LHCN-M2 (cell line): ENCODE measurements at regions not wholly inside any gene's neighbourhood (a gene's known extent, or its start where the extent isn't known, plus 50 kb on each side); places are given as distances from the start of the nearest gene placed in this dataset.
A peak's percentile ranks its signal among the peaks of the same experiment; 100 is the strongest.

Experiments
- DNase-seq: peaks from one replicate; pipeline ENCODE4 v3.0.0-alpha.2; 2012; ENCODE audit warnings: low read depth

DNA sequence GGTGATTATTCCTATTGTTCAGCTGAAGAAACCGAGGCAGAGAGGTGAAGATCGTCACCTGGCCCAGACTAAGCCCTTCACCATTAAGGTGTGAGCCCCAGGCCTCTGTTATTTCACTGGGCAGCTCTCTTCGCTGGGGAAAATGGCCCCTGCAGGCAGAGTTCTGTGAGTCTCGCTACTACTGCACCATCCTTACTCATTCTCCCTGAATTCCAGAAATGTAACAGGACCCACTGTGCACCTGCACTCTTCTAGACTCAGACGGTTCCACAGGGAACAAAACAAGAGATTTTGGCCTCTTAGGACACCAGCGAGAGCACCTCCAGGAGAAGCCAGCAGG lies 147.7 kb upstream of the GLI2 start:
- no peak for DNase-seq

DNA sequence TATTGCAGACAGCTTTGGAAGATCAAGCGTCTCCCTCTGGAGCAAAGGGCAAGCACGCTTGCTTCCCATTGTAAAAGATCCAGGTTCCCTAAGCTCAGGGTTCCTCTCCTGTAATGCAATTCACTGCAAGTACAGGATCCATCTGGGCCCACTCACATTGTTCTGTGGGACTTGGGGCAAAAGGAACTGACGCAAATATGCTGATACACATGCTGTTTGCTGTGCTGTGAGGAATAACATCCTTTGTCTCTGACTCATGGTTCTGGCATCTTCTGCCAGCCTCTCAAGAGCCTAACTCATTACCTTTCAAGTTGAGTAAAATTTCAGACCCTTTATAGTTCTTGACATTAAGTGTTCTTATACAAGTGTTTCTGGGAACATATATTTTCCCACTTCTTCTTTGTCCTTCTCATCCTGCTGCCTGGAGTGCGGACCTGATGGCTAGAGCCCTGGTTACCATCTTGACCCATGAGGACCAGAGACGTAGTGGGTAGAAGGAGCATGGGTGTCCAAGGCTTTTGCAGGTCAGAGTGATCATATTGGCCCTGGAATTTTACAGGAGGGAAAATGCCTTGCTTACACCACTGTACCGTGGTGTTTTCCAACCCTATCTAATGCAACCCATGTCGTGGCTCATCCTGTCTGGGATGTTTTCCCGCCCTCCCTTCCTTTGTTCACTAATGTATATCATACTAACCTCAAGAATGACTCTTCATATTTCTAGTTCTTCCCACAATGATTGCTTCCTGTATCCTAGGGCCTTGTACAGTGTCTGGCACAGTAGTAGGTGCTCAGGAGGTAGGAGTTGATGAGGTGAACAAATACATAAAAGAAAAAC lies 145.7 kb upstream of the GLI2 start:
- peak; percentile 90 for DNase-seq

DNA sequence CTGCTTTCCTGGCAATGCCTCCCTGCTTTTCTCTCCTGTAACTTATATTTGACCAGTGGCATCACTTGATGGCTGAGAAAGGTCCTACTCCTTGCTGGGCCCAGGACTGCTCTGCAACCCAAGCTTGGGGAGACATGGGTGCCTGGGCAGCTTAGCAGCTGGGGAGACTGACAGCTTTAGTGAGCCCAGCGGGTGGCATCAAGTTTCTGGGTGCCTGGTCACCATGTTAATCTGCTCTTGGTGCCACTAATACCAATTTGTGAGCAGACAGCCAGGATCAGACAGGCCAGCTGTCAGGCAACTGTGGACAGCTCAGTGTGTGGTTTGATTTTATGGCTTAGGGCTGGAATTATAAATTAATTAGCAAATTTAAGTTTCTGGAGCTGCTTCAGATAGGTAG lies 144.8 kb upstream of the GLI2 start:
- no peak for DNase-seq

DNA sequence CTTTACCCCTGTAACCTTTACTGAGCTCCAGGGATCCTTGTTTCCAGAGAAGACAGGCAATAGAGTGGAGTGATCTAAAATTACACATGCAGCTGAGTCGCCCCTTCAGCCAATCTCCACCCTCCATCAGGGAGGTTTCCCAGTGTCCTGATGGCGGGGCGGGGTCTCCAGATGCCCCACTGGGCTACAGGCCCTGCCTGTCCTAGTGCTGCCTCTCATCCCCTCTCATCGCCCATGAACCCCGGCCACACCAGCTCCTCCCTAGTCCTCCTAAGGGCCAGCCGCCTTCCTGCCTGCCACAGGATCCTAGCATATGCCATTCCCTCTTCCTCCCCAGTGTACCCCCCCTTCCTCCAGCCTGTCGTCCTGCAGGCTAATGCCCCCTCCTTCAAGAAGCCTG lies 144.1 kb upstream of the GLI2 start:
- DNase-seq: no peak

DNA sequence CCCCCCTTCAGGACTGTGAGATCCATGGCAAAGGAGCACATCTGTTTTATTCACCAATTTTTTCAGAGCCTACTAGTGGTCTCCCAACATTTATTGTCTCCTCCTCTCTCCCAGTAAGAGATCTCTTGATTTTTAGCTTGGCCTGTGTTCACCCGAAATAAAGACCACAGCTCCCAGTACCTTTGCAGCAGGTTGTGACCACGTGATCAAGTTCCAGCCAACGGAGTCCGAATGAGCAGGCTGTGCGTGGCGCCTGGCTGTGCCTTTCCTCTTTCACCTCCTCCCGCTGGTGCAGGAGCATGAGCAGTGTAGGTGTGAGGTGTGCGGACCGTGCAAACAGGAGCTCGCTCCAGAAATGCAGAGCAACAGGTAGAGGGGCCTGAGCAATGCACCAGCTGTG lies 143.6 kb upstream of the GLI2 start:
- DNase-seq: no peak

DNA sequence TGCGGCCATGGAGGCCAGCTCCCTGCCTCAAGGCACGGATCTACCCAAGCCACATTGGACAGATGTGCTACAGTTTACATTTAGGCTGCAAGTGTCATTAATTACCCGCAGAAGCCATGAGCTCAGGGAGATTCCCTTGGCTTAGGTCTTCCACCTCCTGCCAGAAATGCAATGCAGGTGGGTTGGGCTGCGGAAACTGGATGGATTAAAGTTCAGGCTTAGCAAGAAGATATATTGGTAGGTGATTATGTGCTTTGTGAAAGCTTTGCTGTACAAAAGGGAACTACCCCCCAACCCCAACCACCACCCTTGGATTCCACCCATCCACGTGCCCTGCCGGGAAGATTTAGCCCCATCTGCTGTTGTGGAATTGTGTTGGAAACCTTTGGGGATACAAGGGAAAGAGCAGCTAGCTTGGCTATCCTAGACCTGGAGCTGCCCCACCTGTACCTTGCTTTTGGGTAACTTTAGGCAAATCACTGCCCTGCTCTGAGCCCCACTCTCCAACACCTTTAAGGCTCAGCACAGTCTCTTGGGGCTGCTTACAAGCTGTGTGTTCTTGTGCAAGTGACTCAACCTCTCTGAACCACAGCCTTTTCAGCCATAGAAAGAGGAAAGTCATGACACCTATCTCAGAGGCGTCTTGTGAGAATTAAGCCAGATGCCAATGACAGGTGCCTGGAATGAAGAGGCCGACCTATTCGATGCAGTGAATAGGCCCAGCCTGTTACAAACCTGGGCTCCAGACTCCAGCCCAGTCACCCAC lies 141.6 kb upstream of the GLI2 start:
- DNase-seq: no peak

DNA sequence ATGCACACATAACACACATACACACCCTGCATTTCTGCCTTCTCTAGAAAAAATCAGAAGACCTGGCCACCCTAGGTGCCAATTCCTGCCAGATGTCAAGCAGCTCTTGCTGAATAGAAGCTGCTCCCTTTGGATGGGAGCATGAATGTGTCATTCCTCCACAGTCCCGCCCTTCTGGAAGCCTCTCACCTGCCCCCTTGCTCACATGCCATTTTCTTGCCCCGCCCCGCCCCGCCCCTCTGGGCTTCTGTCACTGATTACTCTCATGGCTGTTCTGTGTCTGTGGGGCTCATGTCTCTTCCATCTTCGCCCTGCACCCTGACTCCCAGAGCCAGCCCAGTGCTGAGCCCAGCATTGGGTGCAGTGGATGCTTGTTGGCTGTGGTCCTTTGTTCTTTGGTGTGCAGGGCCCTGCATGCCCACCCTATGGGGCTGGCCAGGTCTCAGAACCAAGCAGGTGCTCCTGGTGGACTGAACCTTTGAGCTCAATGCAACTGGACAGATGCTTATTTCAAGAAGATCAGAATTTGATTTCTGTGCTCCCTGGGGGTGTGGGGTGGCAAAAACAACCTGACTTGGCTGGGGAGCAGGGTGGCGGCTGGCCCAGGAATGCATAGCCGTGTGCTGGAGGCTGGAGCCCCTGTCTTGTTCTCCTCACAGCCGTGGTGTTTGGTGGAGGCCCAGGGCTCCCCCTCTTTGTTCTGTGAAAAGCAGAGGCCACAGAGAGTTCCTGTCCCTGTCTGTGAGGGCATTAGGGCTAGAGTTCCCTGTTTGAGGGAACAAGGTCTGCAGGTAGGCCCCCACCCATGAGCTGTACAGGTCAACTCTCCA lies 140.6 kb upstream of the GLI2 start:
- DNase-seq: no peak

DNA sequence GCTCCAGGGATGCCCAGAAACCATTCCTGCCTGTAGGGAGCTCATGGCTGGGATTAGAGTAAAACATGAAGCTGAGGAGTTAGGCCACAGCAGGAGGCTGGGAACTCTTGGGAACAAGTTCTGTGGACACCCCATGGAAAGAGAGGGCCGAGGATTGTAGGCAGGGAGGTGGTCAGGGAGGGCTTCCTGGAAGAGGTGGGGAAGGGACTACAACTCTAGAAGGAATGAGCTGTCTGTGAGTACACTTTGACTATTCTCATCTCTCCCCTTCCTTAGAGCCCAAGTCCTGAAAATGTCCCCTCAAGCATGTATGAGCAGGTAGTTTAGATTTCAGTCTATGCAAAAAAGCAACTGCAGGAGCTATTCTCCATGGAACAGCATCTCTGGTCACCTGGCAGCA lies 139.9 kb upstream of the GLI2 start:
- no peak for DNase-seq

DNA sequence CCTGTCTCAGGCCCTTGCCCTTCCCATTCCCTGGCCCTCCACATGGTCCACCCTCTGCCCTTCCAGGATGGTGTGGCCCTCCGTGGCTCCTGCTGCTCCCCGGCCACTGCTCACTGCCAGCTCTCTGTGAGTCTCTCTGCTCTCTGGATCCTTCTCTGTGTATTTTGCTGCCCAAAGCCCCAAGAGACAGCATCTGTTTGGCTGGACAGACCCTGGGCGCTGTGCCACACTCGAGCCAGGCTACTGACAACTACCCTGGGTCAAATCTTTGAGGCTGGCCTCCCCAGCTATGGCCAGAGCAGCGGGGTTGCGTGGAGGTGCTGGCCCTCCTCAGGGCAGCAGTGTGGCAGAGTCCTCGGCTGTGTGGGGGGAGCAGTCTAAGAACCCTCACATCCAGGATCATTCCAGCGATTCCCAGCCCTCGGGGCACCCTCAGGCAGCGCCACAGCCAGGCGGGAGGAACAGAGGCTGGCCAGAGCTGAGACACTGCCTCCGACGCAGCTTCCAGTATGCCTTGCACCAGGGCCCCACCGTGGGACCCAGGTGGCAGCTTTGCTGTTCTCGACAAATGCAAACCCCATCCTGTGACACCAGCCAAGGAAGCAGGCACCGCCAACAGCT lies 139.4 kb upstream of the GLI2 start:
- peak; percentile 43 for DNase-seq

DNA sequence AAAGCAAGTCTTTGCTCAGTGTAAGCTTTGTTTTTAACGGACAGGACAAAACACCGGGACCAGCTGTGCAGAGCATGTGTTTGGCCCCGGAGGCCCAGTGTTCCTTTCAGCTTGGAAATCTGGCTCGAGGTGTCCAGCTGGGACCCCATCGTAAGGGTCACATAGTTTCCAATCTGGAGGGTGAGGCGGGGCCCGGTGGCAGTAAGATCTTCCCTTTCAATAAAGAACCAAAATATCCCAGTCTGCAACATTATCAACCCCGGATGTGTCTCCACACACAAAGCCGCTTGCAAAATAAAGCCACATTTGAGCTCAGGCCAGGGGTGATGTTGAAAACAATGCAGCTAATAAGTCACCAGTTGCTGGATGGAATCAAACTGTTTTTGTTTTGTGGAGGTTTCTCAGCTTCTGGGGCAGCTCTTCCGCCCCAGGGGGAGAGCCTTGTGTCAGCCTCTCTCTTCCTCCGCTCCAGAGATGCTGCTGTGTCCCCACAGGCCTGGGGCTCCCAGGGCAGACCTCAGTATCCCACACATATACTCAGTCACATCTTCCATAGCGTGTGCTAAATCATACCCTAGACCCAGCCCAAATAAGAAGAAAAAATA lies 138.6 kb upstream of the GLI2 start:
- peak; percentile 83 for DNase-seq

DNA sequence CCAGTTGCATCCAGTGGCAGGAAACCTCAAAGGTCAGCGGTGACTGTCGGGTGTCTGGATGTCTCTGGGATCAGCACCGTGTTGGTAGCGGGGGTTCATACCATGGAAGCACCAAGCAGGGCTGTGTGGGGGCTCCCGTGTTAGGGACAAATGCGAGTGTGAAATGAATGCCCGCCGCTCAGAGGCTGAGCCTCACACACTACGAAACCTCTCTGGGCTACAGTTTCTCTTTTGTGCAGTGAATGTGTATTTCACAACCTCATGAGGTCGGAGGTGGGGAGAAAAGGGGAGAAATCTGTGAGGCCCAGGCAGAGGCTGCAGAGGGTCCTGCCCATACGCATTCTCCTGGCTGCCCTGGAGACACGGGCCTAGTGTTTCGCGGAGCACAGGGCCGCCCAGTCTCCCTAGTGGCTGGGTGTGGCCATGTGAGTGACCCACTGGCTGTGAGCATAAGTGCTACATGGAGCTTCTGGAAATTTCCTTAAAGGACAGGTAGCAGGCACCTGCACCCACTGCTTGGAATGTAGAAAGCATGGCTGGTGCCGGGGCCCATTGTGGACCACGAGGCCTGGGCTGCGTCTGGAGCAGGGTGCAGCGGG lies 138.0 kb upstream of the GLI2 start:
- no peak for DNase-seq

DNA sequence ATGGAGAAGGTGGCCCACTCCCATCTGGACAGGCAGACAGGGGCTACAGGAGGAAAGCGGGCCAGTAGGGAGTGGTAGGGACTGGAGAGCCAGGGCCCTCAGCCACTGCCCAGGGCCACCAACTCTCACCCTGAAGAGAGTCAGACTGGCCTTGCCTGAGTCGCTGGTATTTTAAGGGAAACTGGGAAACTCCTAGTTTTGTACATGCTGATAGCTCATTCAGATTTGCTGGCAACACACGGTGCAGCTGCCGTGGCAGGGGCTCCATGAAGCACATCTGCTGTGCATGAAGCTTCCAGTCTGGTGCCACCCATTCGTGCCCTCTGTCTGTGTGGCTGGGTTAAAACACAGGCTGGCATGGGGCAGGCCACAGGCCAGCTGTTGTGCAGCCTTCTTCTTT lies 137.3 kb upstream of the GLI2 start:
- DNase-seq: peak; percentile 44

DNA sequence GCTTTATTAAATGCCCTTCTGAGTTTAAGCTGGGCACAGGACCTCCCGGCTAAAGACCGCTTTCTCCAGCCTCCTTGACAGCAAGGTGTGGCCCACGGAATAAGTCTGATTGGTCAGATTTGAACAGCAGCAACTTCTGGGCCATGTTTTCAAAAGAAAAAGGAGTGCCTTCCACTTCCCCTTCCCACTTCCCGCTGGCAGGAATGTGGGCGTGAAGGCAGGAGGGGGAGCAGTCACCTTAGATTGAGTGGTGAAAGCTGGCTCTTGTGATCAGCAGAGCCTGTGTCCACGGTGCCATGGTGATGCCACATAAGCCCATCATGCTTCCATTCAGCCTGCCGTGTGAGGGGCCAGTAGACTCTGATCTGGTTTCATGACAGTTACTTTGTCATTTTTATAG lies 136.6 kb upstream of the GLI2 start:
- DNase-seq: no peak

DNA sequence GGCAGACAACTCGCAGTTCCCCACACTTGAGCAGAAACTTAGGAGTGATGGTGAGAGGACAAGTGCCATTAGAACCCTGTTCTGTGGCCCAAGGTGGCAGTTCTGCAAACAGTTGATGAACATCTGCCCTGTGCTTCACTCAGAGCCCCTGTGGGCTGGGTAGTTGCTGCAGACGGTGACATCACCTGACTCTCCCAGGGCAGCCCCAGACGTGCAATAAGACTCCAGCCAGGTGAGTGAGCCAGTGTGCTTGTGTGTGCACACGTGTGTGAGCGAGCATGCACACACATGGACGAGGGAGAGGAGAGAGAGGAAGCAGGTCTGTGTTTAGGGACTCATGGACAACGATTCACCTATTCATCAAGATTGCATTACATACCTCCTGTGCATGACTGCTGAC lies 136.0 kb upstream of the GLI2 start:
- DNase-seq: no peak

DNA sequence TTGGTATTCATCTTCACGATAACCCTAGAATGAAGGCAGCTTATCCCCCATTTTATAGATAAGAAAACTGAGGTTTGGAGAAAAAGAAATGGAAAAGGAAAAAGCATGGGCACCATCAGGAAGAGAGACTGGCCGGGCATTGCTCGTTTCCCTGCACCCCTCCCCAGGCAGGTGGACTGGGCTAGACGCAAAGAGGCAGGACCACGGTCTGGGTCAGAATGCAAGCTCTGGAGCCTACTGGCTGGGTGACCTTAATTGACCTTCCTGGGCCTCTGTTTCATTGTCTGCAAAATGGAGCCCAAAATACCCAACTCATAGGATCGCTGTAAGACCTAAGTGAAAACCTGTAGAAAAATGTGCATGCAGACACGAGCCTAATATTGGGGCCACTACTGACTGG lies 135.3 kb upstream of the GLI2 start:
- DNase-seq: no peak

DNA sequence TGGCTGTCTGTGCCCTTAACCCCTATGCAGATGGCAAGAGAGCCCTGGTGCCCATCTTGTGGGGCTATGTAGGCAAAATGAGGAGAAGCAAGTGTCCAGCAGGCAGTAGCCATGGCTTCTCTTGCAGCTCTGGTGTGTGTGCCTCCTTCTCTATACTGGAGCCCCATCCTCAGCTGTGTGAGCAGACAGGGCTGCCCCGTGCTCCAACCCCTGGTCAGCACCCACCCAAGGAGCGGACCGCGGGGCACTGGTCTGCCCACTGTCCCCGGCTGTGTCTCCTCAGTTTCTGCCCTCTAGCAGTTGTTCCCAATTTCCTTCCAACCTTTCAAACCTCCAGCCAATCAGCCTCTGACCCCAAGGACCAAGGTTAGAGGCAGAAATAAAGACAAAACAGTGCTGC lies 134.9 kb upstream of the GLI2 start:
- DNase-seq: no peak

DNA sequence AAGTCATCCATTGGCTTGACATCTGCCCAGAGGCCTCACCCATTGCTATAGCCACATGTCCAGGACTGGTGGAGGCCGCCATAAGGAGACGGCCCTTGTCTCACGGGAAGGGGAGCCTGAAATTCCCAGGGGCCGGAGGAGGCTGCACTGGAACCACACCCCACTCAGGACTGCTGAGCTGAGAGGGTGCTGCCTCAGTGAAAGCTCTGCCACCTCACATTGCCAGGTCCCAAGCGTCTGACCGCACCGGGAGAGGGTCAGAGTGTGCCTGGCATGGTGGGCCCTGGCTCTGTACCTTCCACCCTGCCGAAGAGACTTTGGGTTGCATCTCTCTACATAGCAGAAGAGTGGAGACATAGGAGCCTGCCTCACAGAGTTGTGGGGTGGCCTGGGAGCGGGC lies 134.1 kb upstream of the GLI2 start:
- DNase-seq: no peak

DNA sequence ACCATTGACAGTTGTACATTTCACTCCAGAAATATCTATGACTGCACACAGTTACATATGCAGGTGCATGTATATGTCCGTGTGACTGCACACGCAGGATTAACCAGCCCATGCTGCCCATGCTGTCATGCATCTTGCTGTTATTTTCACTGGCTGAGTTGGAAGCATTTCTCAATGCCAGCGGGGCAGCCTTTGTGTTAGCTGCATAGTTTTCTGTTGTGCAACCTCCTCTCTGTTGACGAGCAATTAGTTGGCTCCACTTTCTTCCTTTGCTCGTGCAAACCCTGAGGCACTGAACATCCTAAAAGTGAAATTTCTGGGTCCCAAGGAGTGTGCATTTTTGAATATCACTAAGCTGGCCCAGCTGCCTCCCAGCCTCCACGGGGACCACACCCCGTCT lies 133.4 kb upstream of the GLI2 start:
- no peak for DNase-seq

DNA sequence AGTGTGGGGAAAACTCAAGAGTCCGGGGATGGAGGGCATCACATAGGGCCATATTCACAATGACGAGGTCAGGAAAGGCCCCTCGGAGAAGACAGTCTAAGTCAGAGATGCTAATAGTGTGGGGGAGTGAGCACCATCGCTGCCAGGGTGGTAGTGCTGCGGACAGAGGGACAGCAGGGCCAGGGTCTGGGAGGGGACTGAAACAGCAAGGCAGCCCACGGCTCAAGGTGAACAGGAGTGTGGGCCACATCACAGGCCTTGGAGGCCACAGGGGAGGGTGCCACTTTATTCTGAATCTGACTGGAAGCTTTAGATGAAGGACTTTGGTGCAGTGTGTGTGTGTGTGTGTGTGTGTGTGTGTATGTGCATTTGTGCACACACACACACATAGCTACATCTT lies 130.9 kb upstream of the GLI2 start:
- DNase-seq: no peak

DNA sequence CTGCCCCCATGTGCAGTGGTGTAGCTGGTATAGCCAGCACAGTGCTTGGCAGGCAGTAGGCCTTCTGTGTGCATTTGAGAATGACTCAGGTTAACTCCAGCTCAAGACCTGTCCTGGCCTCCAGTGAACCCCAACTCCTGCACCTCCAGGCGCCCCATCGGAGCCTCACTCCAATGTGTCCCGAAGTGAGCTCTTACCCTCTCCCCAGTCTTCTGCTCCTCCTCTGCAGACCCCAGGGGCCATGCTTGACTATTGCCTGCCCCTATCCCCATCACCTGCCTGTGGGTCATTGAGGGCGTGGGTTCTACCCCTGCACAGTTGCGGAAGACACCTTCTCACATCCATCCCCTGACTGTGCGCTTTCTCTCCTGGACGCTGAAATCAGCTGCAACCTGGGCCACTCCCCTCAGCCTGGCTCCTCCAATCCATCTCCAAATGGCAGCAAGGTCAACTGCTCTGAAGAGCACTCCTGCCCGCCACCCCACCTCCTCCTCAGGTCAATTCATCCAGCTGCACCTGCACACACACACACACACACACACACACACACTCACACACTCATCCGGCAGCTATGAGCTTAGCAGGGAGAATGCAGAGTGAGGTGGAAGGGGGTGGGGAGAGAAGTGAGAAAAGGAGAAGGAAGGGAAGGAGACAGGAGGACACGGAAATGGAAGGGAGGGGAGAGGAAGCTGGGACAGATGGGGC lies 130.3 kb upstream of the GLI2 start:
- DNase-seq: no peak

DNA sequence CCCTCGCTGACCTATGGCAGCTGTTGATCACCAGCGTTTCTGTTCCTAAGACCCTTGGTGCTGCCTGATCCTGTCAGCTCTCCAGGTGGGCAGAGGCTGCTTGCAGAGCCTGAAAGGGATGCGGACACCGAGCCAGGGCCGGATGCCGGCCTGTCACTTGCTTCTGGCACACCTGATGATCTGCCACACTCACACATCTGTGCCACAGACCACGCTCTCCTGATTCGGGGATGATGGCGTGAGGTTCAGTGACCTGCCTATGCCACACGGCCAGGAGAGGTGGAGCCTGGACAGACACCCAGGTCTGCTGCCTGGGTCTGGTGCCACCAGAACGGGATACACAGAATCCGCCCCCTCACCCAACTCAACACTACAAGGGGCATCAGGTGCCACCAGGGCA lies 129.4 kb upstream of the GLI2 start:
- no peak for DNase-seq
